ENCODE measurements at regions not wholly inside any gene's neighbourhood (a gene's known extent, or its start where the extent isn't known, plus 50 kb on each side); places are given as distances from the start of the nearest gene placed in this dataset.
A peak's percentile ranks its signal among the peaks of the same experiment; 100 is the strongest.
"Not testable (repeated sequence)": the region's sequence is repeated elsewhere in the genome, so short reads cannot be mapped to it uniquely, and the experiment has no call there.

DNA sequence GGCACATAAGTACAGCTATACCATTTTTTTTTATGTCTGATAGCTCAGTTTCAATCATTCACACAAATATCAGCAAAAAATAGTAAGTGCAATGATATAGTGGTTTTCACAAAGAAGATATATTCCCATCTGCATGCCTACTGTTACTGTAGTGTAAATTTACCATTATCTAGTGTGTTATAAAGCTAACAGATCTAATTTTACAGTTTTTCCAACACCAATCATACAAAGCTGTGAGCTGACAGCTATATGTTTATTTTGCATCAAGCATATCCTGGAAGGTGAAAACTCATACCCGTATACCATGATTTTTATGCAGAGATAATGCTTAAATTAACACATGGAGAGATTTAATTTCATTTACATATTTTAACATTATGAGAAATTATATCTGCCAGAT, 89.9 kb upstream of the HAPLN1 start:
- TF ChIP-seq, protein P1, sequence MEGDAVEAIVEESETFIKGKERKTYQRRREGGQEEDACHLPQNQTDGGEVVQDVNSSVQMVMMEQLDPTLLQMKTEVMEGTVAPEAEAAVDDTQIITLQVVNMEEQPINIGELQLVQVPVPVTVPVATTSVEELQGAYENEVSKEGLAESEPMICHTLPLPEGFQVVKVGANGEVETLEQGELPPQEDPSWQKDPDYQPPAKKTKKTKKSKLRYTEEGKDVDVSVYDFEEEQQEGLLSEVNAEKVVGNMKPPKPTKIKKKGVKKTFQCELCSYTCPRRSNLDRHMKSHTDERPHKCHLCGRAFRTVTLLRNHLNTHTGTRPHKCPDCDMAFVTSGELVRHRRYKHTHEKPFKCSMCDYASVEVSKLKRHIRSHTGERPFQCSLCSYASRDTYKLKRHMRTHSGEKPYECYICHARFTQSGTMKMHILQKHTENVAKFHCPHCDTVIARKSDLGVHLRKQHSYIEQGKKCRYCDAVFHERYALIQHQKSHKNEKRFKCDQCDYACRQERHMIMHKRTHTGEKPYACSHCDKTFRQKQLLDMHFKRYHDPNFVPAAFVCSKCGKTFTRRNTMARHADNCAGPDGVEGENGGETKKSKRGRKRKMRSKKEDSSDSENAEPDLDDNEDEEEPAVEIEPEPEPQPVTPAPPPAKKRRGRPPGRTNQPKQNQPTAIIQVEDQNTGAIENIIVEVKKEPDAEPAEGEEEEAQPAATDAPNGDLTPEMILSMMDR (IDR thresholded peaks at IDR 0.05) = no peak

DNA sequence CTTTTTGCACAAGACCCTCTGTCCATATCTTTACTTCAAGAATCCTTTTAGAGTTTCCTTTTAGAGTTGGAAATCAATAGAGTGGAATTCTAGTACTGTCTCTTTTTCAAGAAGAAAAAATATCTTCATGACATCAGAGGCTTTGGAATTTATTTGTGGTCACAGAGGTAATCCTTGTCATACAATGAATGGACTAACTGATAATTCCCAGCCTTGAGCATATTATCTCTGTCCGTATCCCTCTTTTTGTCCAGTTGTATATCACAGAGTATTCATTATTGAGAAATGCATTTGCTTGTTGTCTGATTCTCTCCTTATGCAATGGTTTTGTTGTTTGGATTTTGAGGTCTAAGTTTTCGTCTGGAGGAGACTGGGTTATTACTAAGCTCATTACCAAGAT, 82.0 kb upstream of the HAPLN1 start:
- ATAC-seq = no peak
- Histone ChIP-seq H3K27me3 (no peaks in the 10 kb centered on the region), H3K4me1 (no peaks in the 10 kb centered on the region), H3K4me3 (no peak overlapping the region), H3K27ac (no peak overlapping the region), H3K9me3 (no peaks in the 10 kb centered on the region), H3K36me3 (no peaks in the 10 kb centered on the region)
- TF ChIP-seq, protein P1 (IDR thresholded peaks at IDR 0.05) = no peak
- intact Hi-C loops (cut with DNase I) = no loop called here
- DNase-seq = no peak

More for the DNA sequence above, 89.9 kb upstream of the HAPLN1 start:
- Histone ChIP-seq H3K4me1 (no peaks in the 10 kb centered on the region), H3K27ac (no peak overlapping the region), H3K9me3 (no peaks in the 10 kb centered on the region), H3K27me3 (no peaks in the 10 kb centered on the region), H3K4me3 (no peak overlapping the region), H3K36me3 (no peaks in the 10 kb centered on the region)
- no peak for DNase-seq
- ATAC-seq = no peak
- intact Hi-C loops (cut with DNase I) = no loop called here

DNA sequence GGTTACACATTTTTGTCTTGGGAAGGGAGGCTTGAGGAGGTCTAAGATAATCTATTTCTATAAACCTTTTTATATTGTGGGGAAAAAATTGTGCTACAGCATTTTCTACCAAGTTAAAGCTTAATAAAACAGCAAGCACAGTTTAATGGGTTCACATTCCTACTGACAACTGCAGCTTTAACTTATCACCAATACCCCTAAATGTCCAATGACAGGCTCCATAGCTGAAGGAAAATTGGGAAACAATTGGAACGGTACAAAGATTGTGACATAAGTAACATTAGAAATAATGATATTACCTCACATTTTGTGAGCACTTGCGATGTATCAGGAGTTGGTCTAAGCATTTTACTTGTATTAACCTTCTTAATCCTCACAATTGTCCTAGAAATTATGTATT, 79.5 kb upstream of the HAPLN1 start:
- ATAC-seq (no peak), DNase-seq (peak in 2 of 4 donors; percentile 59 to 72)
- H3K4me3 ChIP-seq = no peak overlapping the region
- TF ChIP-seq, protein P1 (IDR thresholded peaks at IDR 0.05) = no peak
- H3K27me3 ChIP-seq = no peaks in the 10 kb centered on the region
- H3K27ac ChIP-seq = no peak overlapping the region
- no peaks in the 10 kb centered on the region for H3K4me1 ChIP-seq
- no peaks in the 10 kb centered on the region for H3K36me3 ChIP-seq
- H3K9me3 ChIP-seq = no peaks in the 10 kb centered on the region
- intact Hi-C loops (cut with DNase I) = no loop called here

DNA sequence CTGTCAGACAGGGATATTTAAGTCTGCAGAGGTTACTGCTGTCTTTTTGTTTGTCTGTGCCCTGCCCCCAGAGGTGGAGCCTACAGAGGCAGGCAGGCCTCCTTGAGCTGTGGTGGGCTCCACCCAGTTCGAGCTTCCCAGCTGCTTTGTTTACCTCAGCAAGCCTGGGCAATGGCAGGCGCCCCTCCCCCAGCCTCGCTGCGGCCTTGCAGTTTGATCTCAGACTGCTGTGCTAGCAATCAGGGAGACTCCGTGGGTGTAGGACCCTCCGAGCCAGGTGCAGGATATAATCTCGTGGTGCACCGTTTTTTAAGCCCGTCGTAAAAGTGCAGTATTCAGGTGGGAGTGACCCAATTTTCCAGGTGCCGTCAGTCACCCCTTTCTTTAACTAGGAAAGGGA, 78.4 kb upstream of the HAPLN1 start:
- H3K4me3 ChIP-seq; intact Hi-C loops (cut with DNase I); H3K27ac ChIP-seq; ATAC-seq; H3K4me1 ChIP-seq; H3K36me3 ChIP-seq; H3K27me3 ChIP-seq; H3K9me3 ChIP-seq; DNase-seq: not testable (repeated sequence)

DNA sequence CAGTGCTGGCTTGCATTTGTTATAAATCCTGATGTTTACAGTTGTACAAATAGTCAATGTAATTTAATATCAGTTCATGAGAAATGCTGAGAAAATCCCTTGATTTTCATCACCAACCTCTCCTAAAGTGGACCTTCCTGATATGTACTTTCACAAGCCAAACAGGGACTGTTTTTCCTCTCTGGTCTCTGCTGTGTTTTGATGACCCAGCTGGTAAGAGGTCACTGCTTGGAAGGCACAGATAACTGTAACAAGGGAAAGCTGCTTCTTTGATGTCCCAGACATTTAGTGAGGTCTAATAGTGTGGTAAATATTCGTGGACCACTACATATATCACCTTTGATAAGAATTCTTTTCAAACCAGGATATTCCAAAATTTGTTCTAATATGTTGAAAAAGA, 68.7 kb upstream of the HAPLN1 start:
- H3K4me1 ChIP-seq = no peaks in the 10 kb centered on the region
- H3K27ac ChIP-seq = no peak overlapping the region
- ATAC-seq (no peak), DNase-seq (no peak)
- no peaks in the 10 kb centered on the region for H3K9me3 ChIP-seq
- TF ChIP-seq, protein P1 (IDR thresholded peaks at IDR 0.05) = no peak
- no peaks in the 10 kb centered on the region for H3K27me3 ChIP-seq
- H3K36me3 ChIP-seq = no peaks in the 10 kb centered on the region
- intact Hi-C loops (cut with DNase I) = no loop called here
- no peak overlapping the region for H3K4me3 ChIP-seq

DNA sequence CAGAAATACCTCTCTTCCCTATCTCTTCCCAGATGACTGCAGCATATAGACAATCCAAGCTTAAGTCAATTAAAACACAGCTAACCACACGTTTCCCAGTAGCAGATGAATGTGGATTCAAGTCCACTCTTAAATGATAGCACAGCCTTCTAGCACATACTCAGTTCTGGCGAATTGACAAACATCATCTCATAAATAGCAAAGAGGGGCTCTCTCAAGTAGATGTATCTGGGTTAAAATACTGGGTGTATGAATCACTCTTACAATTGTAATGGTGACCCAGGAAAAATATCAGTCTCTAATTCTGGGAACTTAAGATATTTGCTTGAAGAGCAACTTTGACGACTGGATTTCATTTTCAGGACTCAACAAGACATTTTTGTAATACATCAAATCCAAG, 67.0 kb upstream of the HAPLN1 start:
- TF ChIP-seq, protein P1 (IDR thresholded peaks at IDR 0.05) = no peak
- intact Hi-C loops (cut with DNase I) = no loop called here
- Histone ChIP-seq H3K4me1 (no peaks in the 10 kb centered on the region), H3K36me3 (no peaks in the 10 kb centered on the region), H3K9me3 (no peaks in the 10 kb centered on the region), H3K27me3 (no peaks in the 10 kb centered on the region), H3K4me3 (no peak overlapping the region), H3K27ac (no peak overlapping the region)
- ATAC-seq (no peak), DNase-seq (no peak)
